GM19438 (cell line): ENCODE measurements at regions not wholly inside any gene's neighbourhood (a gene's known extent, or its start where the extent isn't known, plus 50 kb on each side); places are given as distances from the start of the nearest gene placed in this dataset.
"Not testable (repeated sequence)": the region's sequence is repeated elsewhere in the genome, so short reads cannot be mapped to it uniquely, and the experiment has no call there.

Experiments
- ATAC-seq: cut with Tn5 transposase; IDR thresholded peaks from one replicate; pipeline ENCODE4 v1.9.1; 2021; ENCODE audit warnings: low read depth; ENCODE audit not compliant: unreplicated experiment

DNA sequence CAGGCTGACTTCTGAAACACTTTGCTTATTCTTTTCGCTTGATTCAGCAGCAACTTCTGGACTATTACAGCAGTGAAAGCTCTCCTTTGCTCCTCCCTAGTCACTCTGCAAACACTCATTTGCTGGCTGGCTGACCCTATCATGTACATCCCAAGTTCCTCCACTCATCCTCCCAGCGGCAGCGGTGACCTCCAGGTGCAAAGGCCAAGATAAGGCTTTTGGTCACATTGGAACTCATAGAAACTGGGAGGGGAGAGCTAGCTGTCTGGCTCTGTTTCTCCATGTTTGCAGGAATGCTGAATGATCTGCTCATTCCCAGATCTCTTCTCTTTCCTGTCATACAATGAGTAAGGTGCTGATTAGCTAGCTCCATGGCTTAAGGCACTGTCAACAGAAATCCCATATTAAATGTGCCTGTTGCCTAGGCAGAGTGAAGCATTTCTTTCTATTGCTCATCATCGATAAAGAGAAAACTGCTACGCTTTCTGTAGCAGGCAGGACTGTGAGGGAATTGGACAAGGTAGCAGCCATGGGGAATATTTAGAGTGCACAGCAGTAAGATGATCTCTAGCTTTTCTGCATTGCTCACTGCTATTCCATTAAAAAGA lies 250.5 kb upstream of the PDE4D start:
- no peak for ATAC-seq

DNA sequence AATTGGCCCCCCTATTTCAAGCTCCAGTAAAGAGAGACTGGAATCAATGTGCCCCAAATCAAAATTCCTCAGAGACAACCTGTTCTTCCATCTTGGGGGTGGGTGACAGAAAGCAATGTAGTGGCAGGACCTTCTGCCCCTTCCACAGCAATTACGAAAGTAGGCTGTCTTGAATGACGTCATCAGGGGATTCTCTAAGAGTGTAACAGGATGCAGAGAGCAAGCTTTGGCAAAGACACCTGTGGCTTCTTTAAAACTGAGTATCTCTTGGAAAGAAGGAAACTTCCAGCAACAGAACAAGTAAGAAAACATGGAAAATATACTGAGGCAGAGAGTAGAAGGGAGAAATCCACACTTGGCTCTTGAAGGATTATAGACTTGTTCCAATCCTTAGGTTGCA lies 247.6 kb upstream of the PDE4D start:
- no peak for ATAC-seq

DNA sequence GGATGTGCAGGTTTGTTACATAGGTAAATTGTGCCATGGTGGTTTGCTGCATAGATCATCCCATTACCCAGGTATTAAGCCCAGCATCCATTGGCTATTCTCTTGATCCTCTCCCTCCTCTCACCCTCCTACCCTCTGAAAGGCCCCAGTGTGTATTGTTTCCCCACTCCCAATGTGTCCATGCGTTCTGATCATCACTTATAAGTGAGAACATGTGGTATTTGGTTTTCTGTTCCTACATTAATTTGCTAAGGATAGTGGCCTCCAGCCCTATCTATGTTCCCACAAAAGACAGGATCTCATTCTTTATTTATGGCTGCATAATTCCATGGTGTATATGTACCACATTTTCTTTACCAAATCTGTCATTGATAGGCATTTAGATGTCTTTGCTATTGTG lies 243.3 kb upstream of the PDE4D start:
- no peak for ATAC-seq

DNA sequence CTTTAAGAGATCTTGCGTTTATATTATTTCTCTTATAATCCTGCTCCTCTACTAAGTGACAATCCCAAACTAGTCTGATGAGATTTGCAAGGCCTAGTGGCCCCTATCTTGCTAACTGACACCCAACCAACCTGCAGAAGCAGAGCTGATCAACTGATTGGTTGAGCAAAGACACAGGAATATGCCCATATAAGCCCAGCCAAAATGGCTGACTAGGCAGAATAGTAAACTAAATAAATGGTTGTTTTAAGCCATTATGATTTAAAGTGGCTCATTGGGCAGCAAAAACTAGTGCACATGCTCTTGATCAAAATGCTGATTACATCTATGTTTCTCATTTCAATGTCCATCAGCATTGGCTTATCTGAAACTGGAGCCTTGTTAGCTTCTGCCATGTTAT lies 238.0 kb upstream of the PDE4D start:
- ATAC-seq, result no peak

DNA sequence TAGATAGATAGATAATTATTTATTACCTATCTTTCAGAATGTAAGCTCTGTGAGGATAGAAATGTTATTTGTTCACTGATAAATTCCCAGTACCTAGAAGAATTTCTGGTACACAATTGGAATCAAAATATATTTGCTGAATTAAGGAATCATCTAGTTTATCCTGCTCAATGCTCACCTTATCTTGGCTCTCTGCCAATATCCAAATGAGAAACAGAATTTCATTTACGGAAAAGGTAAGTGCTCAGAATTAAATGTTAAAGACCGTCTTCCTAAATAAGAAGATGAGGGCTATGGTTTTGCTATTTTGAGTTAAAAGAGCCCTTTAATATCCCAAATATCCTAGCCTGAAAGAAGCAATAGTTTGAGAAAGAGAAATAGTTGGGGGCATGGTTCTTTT lies 232.1 kb upstream of the PDE4D start:
- no peak for ATAC-seq

DNA sequence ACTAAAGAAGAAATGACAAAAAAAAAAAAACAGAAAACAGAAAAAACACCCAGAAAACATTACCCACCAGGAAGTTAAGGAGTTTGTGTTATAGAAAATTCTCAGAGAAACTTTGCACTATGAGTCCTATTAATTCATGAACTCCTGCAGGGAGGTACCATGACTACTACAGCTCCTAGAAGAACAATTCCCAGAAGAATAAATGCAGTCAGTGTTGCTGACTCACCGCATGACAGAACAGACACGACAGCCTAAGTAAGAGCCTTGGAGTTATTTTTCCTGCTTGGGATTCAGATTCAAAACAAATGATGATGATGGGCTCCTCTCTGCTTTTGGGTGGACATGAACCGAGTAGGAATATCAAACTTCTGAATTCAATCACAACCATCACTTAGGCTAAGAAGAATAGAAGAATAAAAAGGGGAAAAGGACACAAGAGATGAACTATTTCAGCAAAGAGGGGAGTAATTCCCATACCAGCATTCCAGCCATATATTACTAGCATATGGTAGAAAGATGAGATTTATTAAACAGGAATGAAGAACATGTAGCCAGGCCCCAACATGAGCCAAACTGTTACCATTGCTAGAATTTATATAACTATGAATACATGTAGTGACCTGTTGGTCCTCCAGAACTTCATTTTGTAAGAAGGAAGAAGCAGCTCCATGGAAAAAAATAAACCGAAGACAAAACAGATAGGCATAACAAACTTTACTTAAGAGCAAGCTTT lies 209.6 kb upstream of the PDE4D start:
- no peak for ATAC-seq

DNA sequence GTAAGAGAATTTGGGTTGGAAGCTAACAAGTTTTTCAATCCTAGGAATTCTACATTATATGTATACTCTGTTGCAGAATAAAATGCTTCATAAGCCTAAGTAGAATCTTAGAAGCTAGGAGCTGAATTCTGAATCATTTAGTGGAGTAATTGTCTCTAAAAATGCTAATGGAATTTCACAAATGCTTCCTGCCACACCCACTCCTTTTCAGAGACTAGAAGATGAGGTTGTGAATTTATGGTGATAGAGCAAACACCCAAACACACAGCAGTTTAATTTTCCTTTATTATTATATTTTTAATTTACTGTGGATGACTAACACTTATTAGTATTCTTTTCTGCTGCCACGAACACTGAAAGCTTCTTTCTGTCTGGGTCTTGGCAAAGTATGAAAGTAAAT lies 208.0 kb upstream of the PDE4D start:
- no peak for ATAC-seq

DNA sequence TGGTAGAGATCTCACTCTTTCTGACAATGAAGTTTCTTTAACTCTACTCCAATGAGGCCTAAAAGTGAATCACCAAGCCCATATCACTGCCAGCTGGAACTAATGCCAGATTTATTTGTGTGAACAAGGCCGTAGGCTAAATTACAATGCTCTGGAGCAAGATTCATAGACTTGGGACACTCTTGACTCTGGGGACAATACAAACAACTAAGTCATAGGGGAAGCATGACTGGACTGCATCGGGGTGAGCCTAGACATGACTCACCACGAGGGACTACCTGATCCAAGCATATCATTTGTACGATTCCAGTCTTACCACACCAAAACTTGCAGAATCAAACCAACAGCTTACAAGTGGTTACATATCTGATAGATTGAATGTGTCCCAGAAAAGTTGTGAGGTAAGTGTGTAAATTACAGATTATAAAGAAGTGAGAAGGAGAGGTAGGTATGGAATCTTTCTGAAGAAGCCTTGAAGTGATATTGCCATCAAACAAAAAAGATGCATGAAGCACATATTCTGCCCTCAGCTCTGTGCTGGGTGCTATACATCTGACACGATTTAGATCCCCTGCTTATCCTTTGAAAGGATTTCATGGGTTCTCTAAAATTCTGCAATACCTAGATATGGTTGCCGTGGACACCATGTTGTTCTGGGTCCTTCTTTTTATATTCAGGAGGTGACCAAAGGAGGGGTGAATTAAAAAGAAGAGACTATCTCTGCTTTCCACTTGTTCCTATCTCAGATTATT lies 199.3 kb upstream of the PDE4D start:
- ATAC-seq, result no peak

DNA sequence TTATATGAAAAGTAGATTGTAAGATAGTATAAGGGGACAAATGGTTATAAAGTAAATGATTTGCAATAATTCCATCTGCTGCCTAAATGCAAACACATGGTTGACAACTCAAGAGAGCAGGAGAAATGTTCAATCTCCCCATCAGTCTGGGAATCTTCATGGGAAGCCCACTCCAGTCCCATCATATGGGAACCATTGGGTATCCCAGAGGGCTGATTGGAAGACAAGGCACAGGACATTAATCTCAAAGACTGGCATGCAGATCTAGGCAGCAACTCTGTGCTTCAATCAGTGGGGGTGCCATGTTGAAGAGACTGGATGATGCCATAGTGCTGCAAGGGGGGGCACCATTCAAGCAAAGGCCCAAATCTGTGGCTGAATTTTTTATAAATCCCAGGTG lies 193.1 kb upstream of the PDE4D start:
- ATAC-seq, result no peak

DNA sequence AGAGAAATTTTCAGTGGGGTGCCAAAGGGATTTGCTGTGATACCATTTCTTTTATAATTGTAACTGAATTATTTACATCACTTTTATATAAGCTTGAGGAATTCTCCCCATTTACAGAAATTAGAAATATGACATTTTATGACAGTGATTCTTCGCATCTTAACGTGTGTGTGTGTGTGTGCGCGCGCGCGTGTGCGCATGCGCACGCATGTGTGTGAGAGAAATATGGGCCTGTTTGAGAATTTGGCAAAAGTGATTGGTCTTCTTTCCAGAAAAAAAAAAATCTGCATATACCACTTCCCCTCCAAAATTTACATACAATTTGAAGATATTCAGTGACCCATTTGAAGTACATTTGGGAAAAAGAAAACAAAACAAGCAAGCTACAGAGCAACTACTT lies 190.7 kb upstream of the PDE4D start:
- ATAC-seq, result no peak

DNA sequence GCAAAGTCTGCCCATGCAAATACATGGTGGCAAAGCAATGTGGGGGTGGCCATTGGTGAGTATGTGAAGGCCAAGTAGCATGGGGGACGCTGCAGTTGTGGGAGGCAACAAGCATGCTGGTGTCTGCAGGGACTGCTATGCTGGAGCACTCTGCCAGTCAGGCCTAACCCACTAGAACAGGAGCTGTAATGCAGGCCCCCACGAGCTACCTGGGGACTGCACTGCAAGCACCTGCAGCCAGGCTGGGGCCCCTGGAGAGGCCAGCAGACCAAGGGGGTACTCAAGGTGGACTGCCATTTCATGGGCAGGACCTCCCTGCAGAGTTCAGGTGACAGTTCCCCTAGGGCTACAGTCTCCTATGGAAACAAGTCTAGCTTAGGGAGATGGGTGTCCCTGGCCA lies 183.8 kb upstream of the PDE4D start:
- ATAC-seq, result no peak

DNA sequence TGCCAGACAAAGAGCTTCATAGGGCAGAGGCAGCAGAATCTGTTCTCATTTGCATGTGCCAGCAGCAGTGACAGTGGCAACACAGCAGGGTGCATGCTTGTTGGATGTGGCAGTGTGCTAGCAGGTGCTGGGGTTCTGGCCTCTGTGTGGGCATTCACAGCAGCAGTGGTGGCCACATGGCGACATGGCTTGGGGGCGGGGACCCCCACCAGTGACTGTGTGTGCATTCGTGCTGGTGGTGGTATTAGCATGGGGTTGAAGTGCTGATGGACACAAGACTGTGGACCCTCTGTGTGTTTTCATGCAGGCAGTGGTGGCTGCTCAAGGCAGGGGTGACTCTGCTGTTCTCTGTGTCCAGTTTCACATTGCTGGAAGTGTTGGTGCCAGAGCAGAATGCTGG lies 183.2 kb upstream of the PDE4D start:
- ATAC-seq, result no peak

DNA sequence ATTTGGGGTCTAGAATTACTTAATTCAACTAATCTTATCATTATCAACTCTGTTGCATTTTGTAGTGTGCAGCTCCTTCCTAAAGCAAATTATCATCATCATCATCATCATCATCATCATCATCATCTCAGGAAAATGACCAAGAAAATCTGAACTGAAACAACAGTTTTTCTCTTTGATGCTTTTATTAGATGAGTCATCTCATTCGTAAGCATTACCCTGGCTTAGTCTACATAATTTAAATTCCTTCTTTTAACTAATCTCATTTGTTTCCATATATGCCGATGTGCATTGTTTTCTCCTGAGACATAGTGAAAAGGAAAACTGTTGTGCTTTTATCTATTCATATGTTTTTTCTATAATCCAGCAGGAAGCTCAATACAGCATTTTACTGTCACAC lies 173.0 kb upstream of the PDE4D start:
- ATAC-seq, result no peak

DNA sequence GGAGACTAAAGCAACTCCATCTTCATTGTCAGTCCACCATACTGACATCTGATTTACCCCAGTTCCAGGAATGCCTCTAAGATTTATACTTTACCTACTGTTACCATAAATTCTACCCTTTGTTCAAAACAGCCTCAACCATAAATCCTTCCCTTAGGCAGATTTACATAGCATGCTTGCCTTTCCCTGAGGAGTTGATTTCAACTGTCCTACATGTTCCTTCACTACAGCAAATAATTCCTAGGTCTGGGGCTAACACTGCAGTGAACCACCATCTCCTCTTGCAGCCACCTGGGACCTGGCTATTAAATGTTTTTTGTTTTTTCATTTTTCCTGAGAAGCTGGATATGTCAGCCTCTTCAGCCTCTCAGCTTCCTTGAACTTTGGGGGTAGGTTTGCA lies 166.9 kb upstream of the PDE4D start:
- no peak for ATAC-seq

DNA sequence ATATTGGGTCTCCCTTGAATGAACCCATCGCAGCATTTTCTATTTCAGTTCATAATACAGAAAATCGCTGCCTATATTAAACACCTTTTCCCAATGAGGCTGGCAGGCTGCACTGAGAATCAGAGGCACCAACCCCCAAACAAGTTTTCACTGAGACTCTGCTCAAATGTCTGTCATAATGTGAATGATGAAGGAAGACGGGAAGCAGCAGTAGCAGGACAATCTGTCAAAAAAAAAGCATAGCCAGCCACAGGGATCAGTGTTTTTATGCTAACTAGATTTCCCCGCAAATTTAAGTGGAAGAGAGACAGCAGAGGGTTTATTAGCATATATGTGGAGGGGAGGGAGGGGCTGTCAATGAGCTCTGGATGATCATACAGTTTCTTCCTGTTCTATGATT lies 162.7 kb upstream of the PDE4D start:
- ATAC-seq, result no peak

DNA sequence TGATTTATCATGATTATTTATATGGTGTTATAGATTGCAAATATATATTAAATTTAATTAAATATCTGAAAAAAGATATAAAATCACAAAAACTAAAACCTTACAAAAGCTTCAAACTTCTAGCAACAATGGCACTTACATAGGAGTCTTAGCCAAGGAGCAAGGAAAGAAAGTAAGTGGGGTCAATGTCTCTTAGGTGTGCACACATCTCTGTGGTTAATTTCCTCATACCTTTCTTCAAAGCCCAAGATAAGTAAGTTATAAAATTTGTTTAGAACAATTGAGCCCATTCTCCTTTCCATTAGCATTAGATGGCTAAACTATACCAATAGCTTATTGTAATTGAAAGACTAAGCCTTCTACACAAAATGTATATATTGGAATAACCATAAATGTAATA lies 161.6 kb upstream of the PDE4D start:
- no peak for ATAC-seq

DNA sequence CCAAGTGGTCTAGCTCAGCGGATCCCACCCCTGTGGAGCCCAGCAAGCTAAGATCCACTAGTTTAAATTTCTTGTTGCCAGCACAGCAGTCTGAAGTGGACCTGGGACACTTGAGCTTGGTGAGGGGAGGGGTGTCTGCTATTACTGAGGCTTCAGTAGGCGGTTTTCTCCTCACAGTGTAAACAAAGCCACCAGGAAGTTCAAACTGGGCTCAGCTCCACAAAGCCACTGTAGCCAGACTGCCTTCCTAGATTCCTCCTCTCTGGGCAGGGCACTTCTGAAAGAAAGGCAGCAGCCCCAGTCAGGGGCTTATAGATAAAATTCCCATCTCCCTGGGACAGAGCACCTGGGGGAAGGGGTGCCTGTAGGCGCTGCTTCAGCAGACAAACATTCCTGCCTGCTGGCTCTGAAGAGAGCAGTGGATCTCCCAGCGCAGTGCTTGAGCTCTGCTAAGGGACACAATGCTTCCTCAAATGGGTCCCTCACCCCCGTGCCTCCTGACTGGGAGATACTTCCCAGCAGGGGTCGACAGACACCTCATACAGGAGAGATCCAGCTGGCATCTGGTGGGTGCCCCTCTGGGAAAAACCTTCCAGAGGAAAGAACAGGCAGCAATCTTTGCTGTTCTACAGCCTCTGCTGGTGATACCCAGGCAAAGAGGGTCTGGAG lies 148.6 kb upstream of the PDE4D start:
- ATAC-seq, result not testable (repeated sequence)

DNA sequence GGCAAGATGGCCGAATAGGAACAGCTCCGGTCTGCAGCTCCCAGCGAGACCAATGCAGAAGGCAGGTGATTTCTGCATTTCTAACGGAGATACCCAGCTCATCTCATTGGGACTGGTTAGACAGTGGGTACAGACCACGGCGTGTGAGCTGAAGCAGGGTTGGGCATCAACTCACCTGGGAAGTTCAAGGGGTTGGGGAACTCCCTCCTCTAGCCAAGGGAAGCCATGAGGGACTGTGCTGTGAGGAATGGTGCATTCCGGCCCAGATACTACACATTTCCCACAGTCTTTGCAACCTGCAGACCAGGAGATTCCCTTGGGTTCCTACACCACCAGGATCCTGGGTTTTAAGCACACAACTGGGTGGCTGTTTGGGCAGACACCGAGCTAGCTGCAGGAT lies 148.0 kb upstream of the PDE4D start:
- not testable (repeated sequence) for ATAC-seq

DNA sequence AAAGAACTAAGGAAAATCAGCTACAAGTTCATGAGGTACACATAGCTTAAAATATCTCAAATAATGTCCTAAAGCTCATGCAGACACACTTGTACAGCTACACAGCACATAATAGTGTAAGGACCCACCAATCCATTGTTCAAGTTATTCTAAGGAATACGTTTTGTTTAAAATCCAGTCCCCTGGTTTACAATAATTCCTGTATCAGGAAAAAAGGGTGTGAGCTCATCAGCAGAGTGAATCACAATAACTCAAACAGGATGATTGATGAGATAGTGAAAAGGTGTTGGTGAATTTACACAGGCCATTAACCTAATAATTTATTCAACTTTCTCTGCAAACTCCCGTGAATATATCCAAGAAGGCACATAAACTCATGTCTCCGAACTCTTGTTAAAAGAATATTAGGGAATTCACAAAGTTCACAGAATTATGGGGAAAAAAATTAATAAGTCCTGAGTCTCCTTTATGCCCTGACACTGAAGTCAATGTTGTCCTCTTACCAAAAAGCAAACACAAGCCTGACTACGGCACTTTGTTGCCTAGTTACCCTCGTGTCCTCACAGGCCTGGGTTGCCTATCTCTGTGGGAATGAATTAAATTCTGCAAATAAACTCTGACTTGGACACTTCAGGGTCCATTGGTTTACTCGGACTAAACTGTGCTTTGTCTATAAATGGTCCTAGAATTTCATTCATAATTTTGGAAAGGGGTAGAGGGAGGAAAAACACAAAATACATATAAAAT lies 142.8 kb upstream of the PDE4D start:
- no peak for ATAC-seq

DNA sequence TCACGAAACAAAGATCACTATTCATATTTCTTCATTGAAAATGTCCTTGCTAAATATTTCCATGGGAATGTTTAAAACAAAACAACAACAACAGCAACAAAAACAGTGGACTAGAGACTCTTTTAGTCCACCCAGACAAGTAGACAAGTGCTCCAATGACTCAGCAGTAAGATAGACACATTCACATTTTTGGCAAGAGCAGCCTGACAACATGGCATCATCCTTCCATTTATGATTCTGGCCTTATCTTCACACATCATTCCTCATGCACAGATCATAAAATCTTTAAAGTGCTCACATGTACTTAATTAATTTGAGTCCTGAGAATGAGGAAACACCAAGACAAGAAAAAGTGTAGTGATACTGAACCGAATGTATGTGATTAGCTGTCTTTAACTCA lies 132.6 kb upstream of the PDE4D start:
- ATAC-seq, result no peak

DNA sequence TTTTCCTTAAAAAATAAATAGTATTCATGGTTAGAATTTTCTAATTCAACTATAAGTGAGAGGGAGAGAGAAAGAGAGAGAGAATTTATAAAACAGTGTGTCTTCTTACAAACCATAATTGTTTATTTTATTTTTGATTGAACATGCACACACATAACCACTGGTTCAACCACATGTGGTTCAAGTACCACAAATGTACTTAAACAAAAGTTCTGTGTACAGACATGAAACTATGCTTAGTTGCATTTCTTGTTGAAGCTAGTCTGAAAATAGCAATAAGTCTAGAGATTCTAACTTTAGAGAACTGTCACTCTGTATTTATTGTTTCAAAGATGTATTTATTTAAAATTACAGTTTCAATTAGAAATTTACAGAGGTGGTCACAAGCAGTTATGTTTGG lies 130.6 kb upstream of the PDE4D start:
- ATAC-seq, result no peak
